Fibroblast of lung (primary cell): ENCODE measurements at regions not wholly inside any gene's neighbourhood (a gene's known extent, or its start where the extent isn't known, plus 50 kb on each side); places are given as distances from the start of the nearest gene placed in this dataset.

Experiments used
- DNase-seq, 2 donors: peaks; one replicate each; pipeline versions ENCODE4 v3.0.0 to v3.0.0-alpha.2; 2010; ENCODE audit warnings: low read depth in 2 of 2
- H2AFZ ChIP-seq: 2 replicates; pipeline ENCODE4 v1.5.1; 2012; ENCODE audit warnings: low read length, control low read depth, inconsistent platforms
- H3K27ac ChIP-seq: 2 replicates; pipeline ENCODE4 v1.5.1; 2011; ENCODE audit warnings: low read length, control low read depth; ENCODE audit not compliant: insufficient read depth
- H3K27me3 ChIP-seq: 2 replicates; pipeline ENCODE4 v1.5.1; 2011; ENCODE audit warnings: mild to moderate bottlenecking, low read length; ENCODE audit not compliant: control insufficient read depth, insufficient read depth
- H3K36me3 ChIP-seq: 2 replicates; pipeline ENCODE4 v1.5.1; 2011; ENCODE audit warnings: low read length; ENCODE audit not compliant: control insufficient read depth, insufficient read depth
- H3K4me1 ChIP-seq: 2 replicates; pipeline ENCODE4 v1.5.1; 2011; ENCODE audit warnings: low read length; ENCODE audit not compliant: control insufficient read depth, insufficient read depth; ENCODE audit errors: extremely low read depth
- H3K4me2 ChIP-seq: 2 replicates; pipeline ENCODE4 v1.5.1; 2011; ENCODE audit warnings: low read length, control low read depth; ENCODE audit not compliant: insufficient read depth; ENCODE audit errors: extremely low read depth
- H3K4me3 ChIP-seq, 4 experiments: fragments of 200-600 bp in 1 of 4; sonication (generic) in 1 of 4; replicated peaks in 1 of 4; 2 replicates each; pipeline ENCODE4 v1.5.1; 2011 to 2016; ENCODE audit warnings: low read length in 4 of 4, low read depth in 3 of 4, mild to moderate bottlenecking in 3 of 4, control low read depth in 2 of 4, inconsistent platforms in 1 of 4, mixed read lengths in 1 of 4; ENCODE audit not compliant: insufficient read depth in 1 of 4; ENCODE audit errors: control extremely low read depth in 1 of 4
- H3K79me2 ChIP-seq: 2 replicates; pipeline ENCODE4 v1.5.1; 2012; ENCODE audit warnings: mild to moderate bottlenecking, low read length, inconsistent platforms; ENCODE audit not compliant: control insufficient read depth, insufficient read depth
- H3K9ac ChIP-seq: 2 replicates; pipeline ENCODE4 v1.5.1; 2011; ENCODE audit warnings: mild to moderate bottlenecking, low read length, control low read depth; ENCODE audit not compliant: insufficient read depth
- H3K9me3 ChIP-seq: 2 replicates; pipeline ENCODE4 v1.5.1; 2012; ENCODE audit warnings: low read depth, low read length; ENCODE audit not compliant: control insufficient read depth, insufficient read depth
- H4K20me1 ChIP-seq: 2 replicates; pipeline ENCODE4 v1.5.1; 2011; ENCODE audit warnings: low read length; ENCODE audit not compliant: control insufficient read depth, insufficient read depth; ENCODE audit errors: extremely low read depth
- CTCF ChIP-seq, 2 donors: IDR thresholded peaks in 1 of 2; conservative IDR thresholded peaks in 1 of 2; 1 replicate in 1 of 2; 2 replicates in 1 of 2; pipeline ENCODE4 v1.5.1; 2011 to 2012; ENCODE audit warnings: low read length in 2 of 2, control low read depth in 1 of 2, inconsistent platforms in 1 of 2, low read depth in 1 of 2, mild to moderate bottlenecking in 1 of 2
- EZH2 ChIP-seq: IDR thresholded peaks from 2 replicates; pipeline ENCODE4 v1.5.1; 2012; ENCODE audit warnings: low read length, control low read depth, mild to moderate bottlenecking; ENCODE audit errors: missing control alignments

GRCh38 chr2:12533337-12534005 lies 183.3 kb upstream of the TRIB2 start:
- H3K4me3 ChIP-seq: no peak overlapping the region
- no peak overlapping the region for H3K9ac ChIP-seq
- no peak overlapping the region for H2AFZ ChIP-seq
- DNase-seq: peak in 1 of 2 donors; percentile 47
- H3K4me2 ChIP-seq: no peak overlapping the region
- no peaks in the 10 kb centered on the region for H4K20me1 ChIP-seq
- H3K4me1 ChIP-seq: peaks cover 11% of the 10 kb centered on the region
- no peaks in the 10 kb centered on the region for H3K27me3 ChIP-seq
- H3K27ac ChIP-seq: no peak overlapping the region
- no peak for TF ChIP-seq EZH2
- no peak for TF ChIP-seq CTCF (conservative IDR thresholded peaks at IDR 0.05 in 1 of 2, IDR thresholded peaks at IDR 0.05 in 1 of 2; ENCODE audit: low read depth in 1 of 2, low read length in 2 of 2)
- H3K36me3 ChIP-seq: no peaks in the 10 kb centered on the region
- no peaks in the 10 kb centered on the region for H3K9me3 ChIP-seq
- H3K79me2 ChIP-seq: no peaks in the 10 kb centered on the region

DNA sequence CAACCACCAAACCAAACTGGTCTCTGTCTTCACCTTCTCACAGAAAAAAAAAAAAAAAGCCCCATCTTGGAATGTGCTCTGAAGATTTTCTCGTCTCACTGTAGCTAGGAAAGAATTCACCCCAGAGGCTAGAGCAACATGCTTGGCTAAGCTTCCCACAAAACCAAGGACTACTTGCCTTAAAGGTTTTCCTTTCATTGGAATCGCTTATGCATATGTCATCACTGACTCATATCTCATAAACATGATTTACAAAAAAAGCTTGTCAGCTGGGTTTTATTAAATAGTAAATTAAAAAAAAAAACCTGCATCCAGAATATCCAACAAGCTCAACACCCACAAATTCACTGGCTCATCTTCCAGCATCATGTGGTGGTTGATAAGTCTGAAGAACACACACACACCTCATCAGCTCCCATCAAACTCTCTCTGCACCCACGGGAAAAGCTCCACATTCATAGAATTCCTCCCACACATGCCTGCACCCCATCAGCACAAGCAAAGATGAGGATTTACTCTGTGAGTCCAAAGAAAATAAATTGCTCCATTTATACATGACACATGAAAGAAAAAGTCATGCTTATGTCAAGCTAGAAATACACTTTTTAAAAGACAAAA lies 182.0 kb upstream of the TRIB2 start:
- Histone ChIP-seq H3K79me2 (no peaks in the 10 kb centered on the region), H4K20me1 (no peaks in the 10 kb centered on the region), H3K27me3 (no peaks in the 10 kb centered on the region), H3K9ac (peak overlapping the region; percentile 40), H3K4me2 (peak overlapping the region; percentile 85), H3K27ac (peak overlapping the region; percentile 82), H3K4me1 (peaks cover 11% of the 10 kb centered on the region), H3K9me3 (no peaks in the 10 kb centered on the region), H3K4me3 (peak overlapping the region in 1 of 4 experiments; percentile 29), H3K36me3 (no peaks in the 10 kb centered on the region), H2AFZ (peak overlapping the region; percentile 27)
- peak; percentile 91 to 98 for DNase-seq
- TF ChIP-seq EZH2 (no peak), CTCF (conservative IDR thresholded peaks at IDR 0.05 in 1 of 2, IDR thresholded peaks at IDR 0.05 in 1 of 2; ENCODE audit: low read depth in 1 of 2, low read length in 2 of 2) (no peak)

GRCh38 chr2:12536976-12537375 lies 179.8 kb upstream of the TRIB2 start:
- Histone ChIP-seq H3K36me3 (no peaks in the 10 kb centered on the region), H3K4me2 (no peak overlapping the region), H3K4me1 (peaks cover 11% of the 10 kb centered on the region), H3K79me2 (no peaks in the 10 kb centered on the region), H3K4me3 (no peak overlapping the region), H3K9me3 (no peaks in the 10 kb centered on the region), H3K9ac (no peak overlapping the region), H2AFZ (no peak overlapping the region), H3K27me3 (no peaks in the 10 kb centered on the region), H4K20me1 (no peaks in the 10 kb centered on the region), H3K27ac (no peak overlapping the region)
- no peak for TF ChIP-seq EZH2
- TF ChIP-seq CTCF (conservative IDR thresholded peaks at IDR 0.05 in 1 of 2, IDR thresholded peaks at IDR 0.05 in 1 of 2; ENCODE audit: low read depth in 1 of 2, low read length in 2 of 2): no peak
- DNase-seq: no peak
